ENCODE measurements at regions not wholly inside any gene's neighbourhood (a gene's known extent, or its start where the extent isn't known, plus 50 kb on each side); places are given as distances from the start of the nearest gene placed in this dataset.

- no peak for DNase-seq (ENCODE audit: insufficient read length, low spot score)
- FAIRE-seq: no peak
- TF ChIP-seq PAX5 (IDR thresholded peaks at IDR 0.05; ENCODE audit: insufficient read depth, low read length, severe bottlenecking) (no peak), POU2F2 (IDR thresholded peaks at IDR 0.05; ENCODE audit: low read depth, low read length) (no peak), SPI1 (IDR thresholded peaks at IDR 0.05; ENCODE audit: low read depth, low read length) (no peak), POLR2A (IDR thresholded peaks at IDR 0.05; ENCODE audit: low read depth, low read length) (no peak), TAF1 (IDR thresholded peaks at IDR 0.05; ENCODE audit: low read depth, low read length) (no peak)
Measured at GRCh38 chr10:33524966-33525365, 190.5 kb upstream of the NRP1 start.

GRCh38 chr10:33524041-33524440, 189.6 kb upstream of the NRP1 start:
- FAIRE-seq (no peak), DNase-seq (ENCODE audit: insufficient read length, low spot score) (no peak)
- TF ChIP-seq PAX5 (IDR thresholded peaks at IDR 0.05; ENCODE audit: insufficient read depth, low read length, severe bottlenecking): no peak
- TF ChIP-seq POLR2AphosphoS5 (IDR thresholded peaks at IDR 0.05; ENCODE audit: low read depth, low read length): no peak
- TF ChIP-seq POU2F2 (IDR thresholded peaks at IDR 0.05; ENCODE audit: low read depth, low read length): no peak
- TF ChIP-seq TAF1 (IDR thresholded peaks at IDR 0.05; ENCODE audit: low read depth, low read length): no peak

DNA sequence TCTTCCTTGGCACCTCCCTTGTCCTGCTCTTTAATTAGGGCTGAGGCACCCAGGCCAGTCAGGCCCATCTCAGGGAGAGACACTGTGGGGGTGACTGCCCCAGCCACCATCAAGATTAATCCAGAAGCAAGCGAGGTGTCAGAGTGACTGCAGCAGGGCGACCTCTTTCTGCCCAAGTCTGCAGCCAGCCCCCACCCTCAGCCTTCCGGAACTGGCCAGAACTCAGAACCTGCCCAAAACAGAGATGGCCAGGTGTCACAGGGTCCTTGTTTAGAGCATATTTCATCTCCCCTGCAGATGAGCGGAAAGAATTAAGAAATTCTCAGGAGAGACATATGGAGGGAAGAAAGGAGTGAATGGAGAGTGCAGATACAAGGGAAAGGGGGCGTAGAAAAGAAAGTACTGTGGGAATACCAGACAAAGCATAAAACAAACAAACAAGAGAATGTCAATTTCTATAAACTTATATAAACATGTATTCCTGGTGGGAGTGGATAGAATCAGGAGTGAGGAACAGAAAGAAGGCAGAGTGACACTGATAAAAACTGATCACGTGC, 188.8 kb upstream of the NRP1 start:
- DNase-seq (ENCODE audit: insufficient read length, low spot score) (no peak), FAIRE-seq (no peak)
- TF ChIP-seq POU2F2 (IDR thresholded peaks at IDR 0.05; ENCODE audit: low read depth, low read length) (no peak), POLR2A (IDR thresholded peaks at IDR 0.05; ENCODE audit: low read depth, low read length) (no peak), SPI1 (IDR thresholded peaks at IDR 0.05; ENCODE audit: low read depth, low read length) (no peak), POLR2AphosphoS5 (IDR thresholded peaks at IDR 0.05; ENCODE audit: low read depth, low read length) (no peak), PAX5 (IDR thresholded peaks at IDR 0.05; ENCODE audit: insufficient read depth, low read length, severe bottlenecking) (no peak), TAF1 (IDR thresholded peaks at IDR 0.05; ENCODE audit: low read depth, low read length) (no peak)

- TF ChIP-seq POLR2AphosphoS5 (IDR thresholded peaks at IDR 0.05; ENCODE audit: low read depth, low read length): no peak
- no peak for FAIRE-seq
- no peak for DNase-seq (ENCODE audit: insufficient read length, low spot score)
Measured at GRCh38 chr10:33521904-33522303, 187.4 kb upstream of the NRP1 start.

DNA sequence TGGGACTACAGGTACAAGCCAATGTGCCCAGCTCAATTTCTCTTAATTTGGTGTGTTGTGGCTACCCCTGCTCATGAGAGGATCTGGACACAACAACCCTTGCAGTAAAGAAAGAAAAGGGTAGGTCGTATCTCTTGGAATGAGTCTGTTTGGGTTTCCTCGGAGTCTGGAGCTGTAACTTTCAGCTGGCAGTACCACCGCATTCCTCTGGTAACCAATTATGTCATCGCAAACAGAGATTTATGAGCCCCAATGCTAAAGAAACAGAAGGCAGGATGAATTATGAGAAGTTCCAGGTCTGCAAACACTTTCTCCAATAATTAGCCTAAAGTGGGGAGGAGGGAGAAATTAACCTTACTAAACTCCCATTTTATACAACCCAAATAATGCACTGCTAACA, 186.6 kb upstream of the NRP1 start:
- no peak for FAIRE-seq
- TF ChIP-seq POU2F2 (IDR thresholded peaks at IDR 0.05; ENCODE audit: low read depth, low read length): no peak
- no peak for TF ChIP-seq POLR2A (IDR thresholded peaks at IDR 0.05; ENCODE audit: low read depth, low read length)
- TF ChIP-seq PAX5 (IDR thresholded peaks at IDR 0.05; ENCODE audit: insufficient read depth, low read length, severe bottlenecking): no peak
- TF ChIP-seq TAF1 (IDR thresholded peaks at IDR 0.05; ENCODE audit: low read depth, low read length): no peak
- TF ChIP-seq POLR2AphosphoS5 (IDR thresholded peaks at IDR 0.05; ENCODE audit: low read depth, low read length): no peak
- no peak for TF ChIP-seq SPI1 (IDR thresholded peaks at IDR 0.05; ENCODE audit: low read depth, low read length)
- DNase-seq (ENCODE audit: insufficient read length, low spot score): no peak

DNA sequence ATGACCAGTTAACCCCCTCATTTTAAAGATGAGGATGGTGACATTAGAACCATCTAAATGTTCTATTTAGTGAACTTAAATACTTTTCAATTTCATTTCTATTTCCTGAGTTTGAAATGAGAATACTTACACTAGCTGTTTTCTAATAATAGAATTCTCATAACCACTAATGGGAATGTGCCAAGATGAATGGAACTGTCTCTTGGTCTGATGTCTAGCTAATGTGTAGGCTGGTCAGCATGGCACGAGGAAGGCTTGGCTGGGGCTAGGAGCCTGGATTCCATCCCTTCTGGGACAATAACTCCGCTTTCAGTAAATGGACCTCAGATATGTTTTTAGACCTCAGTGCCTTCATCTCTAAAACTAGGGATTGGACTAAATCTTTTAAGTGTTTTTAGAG, 185.8 kb upstream of the NRP1 start:
- no peak for TF ChIP-seq POLR2AphosphoS5 (IDR thresholded peaks at IDR 0.05; ENCODE audit: low read depth, low read length)
- no peak for DNase-seq (ENCODE audit: insufficient read length, low spot score)

GRCh38 chr10:33519130-33519860, 184.8 kb upstream of the NRP1 start:
- TF ChIP-seq POU2F2 (IDR thresholded peaks at IDR 0.05; ENCODE audit: low read depth, low read length) (no peak), TAF1 (IDR thresholded peaks at IDR 0.05; ENCODE audit: low read depth, low read length) (no peak), POLR2AphosphoS5 (IDR thresholded peaks at IDR 0.05; ENCODE audit: low read depth, low read length) (no peak), SPI1 (IDR thresholded peaks at IDR 0.05; ENCODE audit: low read depth, low read length) (no peak), PAX5 (IDR thresholded peaks at IDR 0.05; ENCODE audit: insufficient read depth, low read length, severe bottlenecking) (no peak), POLR2A (IDR thresholded peaks at IDR 0.05; ENCODE audit: low read depth, low read length) (no peak)
- FAIRE-seq (no peak), DNase-seq (ENCODE audit: insufficient read length, low spot score) (no peak)

More for the DNA sequence above, 185.8 kb upstream of the NRP1 start:
- no peak for FAIRE-seq

DNA sequence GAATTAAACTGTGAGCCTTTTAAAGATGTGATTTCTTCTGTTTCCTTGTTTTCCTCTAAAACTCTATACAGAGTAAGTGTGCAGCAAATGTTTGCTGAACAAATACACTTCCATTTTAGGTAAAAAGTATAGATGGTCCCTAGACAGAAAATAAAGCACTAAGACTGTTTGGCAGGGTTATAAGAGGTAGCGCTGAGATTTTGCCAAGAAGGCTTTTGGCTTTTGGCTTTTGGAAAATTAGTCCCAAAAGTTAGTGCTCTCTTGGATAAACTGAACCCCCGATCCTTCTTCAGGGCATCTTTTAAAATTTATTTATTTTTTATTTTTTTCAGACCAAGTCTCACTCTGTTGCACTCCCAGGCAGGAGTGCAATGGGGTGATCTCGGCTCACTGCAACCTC, 175.7 kb upstream of the NRP1 start:
- FAIRE-seq (no peak), DNase-seq (ENCODE audit: insufficient read length, low spot score) (no peak)
- TF ChIP-seq PAX5 (IDR thresholded peaks at IDR 0.05; ENCODE audit: insufficient read depth, low read length, severe bottlenecking) (no peak), TAF1 (IDR thresholded peaks at IDR 0.05; ENCODE audit: low read depth, low read length) (no peak), POLR2AphosphoS5 (IDR thresholded peaks at IDR 0.05; ENCODE audit: low read depth, low read length) (no peak), SPI1 (IDR thresholded peaks at IDR 0.05; ENCODE audit: low read depth, low read length) (no peak), POU2F2 (IDR thresholded peaks at IDR 0.05; ENCODE audit: low read depth, low read length) (no peak), POLR2A (IDR thresholded peaks at IDR 0.05; ENCODE audit: low read depth, low read length) (no peak)

- no peak for DNase-seq (ENCODE audit: insufficient read length, low spot score)
- no peak for FAIRE-seq
Measured at GRCh38 chr10:33509231-33509831, 174.9 kb upstream of the NRP1 start.

More at GRCh38 chr10:33509231-33509831, 174.9 kb upstream of the NRP1 start:
- TF ChIP-seq POLR2AphosphoS5 (IDR thresholded peaks at IDR 0.05; ENCODE audit: low read depth, low read length) (no peak), PAX5 (IDR thresholded peaks at IDR 0.05; ENCODE audit: insufficient read depth, low read length, severe bottlenecking) (no peak), SPI1 (IDR thresholded peaks at IDR 0.05; ENCODE audit: low read depth, low read length) (peak; percentile 63; the same call in 1 of the 2 replicates), POU2F2 (IDR thresholded peaks at IDR 0.05; ENCODE audit: low read depth, low read length) (no peak)

All from GM12891 (cell line).